Hepatocyte (in vitro differentiated cells): ENCODE measurements at regions not wholly inside any gene's neighbourhood (a gene's known extent, or its start where the extent isn't known, plus 50 kb on each side); places are given as distances from the start of the nearest gene placed in this dataset.

ENCODE experiments used
- EZH2 ChIP-seq: fragments of 200-600 bp; sonication (generic); IDR thresholded peaks from 2 replicates; pipeline ENCODE4 v1.6.1; 2016; ENCODE audit warnings: antibody characterized with exemption, mild to moderate bottlenecking, borderline replicate concordance
- EZH2phosphoT487 ChIP-seq: fragments of 200-600 bp; sonication (generic); IDR thresholded peaks from one replicate; pipeline ENCODE4 v1.6.1; 2018; ENCODE audit warnings: antibody characterized with exemption, mild to moderate bottlenecking, low read depth, moderate library complexity; ENCODE audit not compliant: unreplicated experiment, severe bottlenecking
- TF ChIP-seq, protein P1 (sequence below): fragments of 200-600 bp; sonication (generic); IDR thresholded peaks from 2 replicates; pipeline ENCODE4 v1.5.1; 2016; ENCODE audit warnings: antibody characterized with exemption, mild to moderate bottlenecking; ENCODE audit not compliant: poor library complexity

DNA sequence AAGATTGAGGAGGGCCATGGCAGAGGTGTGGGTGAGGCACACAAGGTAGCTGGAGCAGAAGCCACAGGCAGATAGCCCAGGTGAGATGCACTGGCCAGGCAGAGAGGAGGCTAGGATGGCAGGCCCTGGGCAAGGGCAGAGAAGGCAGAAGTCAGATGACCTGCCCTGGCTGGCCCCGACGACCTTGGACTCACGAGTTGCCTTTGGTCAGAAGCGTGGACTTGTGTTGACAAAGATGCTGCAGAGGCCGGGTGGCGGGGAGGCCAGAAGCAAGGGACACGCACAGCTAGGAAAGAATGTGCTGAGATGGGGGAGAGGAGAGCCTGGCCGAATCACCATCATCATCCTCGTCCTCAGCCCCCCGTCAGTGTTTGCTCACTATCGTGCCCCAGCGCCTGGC, 123.7 kb downstream of the RBFOX3 start:
- TF ChIP-seq, protein P1, sequence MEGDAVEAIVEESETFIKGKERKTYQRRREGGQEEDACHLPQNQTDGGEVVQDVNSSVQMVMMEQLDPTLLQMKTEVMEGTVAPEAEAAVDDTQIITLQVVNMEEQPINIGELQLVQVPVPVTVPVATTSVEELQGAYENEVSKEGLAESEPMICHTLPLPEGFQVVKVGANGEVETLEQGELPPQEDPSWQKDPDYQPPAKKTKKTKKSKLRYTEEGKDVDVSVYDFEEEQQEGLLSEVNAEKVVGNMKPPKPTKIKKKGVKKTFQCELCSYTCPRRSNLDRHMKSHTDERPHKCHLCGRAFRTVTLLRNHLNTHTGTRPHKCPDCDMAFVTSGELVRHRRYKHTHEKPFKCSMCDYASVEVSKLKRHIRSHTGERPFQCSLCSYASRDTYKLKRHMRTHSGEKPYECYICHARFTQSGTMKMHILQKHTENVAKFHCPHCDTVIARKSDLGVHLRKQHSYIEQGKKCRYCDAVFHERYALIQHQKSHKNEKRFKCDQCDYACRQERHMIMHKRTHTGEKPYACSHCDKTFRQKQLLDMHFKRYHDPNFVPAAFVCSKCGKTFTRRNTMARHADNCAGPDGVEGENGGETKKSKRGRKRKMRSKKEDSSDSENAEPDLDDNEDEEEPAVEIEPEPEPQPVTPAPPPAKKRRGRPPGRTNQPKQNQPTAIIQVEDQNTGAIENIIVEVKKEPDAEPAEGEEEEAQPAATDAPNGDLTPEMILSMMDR, result no peak
- no peak for TF ChIP-seq EZH2
- TF ChIP-seq EZH2phosphoT487, result no peak
